ENCODE measurements at regions not wholly inside any gene's neighbourhood (a gene's known extent, or its start where the extent isn't known, plus 50 kb on each side); places are given as distances from the start of the nearest gene placed in this dataset.

GRCh38 chr13:86914757-86915156 is 756.4 kb upstream of the SLITRK5 start:
- TF ChIP-seq, protein P1, sequence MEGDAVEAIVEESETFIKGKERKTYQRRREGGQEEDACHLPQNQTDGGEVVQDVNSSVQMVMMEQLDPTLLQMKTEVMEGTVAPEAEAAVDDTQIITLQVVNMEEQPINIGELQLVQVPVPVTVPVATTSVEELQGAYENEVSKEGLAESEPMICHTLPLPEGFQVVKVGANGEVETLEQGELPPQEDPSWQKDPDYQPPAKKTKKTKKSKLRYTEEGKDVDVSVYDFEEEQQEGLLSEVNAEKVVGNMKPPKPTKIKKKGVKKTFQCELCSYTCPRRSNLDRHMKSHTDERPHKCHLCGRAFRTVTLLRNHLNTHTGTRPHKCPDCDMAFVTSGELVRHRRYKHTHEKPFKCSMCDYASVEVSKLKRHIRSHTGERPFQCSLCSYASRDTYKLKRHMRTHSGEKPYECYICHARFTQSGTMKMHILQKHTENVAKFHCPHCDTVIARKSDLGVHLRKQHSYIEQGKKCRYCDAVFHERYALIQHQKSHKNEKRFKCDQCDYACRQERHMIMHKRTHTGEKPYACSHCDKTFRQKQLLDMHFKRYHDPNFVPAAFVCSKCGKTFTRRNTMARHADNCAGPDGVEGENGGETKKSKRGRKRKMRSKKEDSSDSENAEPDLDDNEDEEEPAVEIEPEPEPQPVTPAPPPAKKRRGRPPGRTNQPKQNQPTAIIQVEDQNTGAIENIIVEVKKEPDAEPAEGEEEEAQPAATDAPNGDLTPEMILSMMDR (conservative IDR thresholded peaks at IDR 0.05), result no peak
- TF ChIP-seq ZFX (IDR thresholded peaks at IDR 0.05), result no peak
